SK-N-SH treated with all-trans-retinoic acid at 6 μM for 48 hours (cell line): ENCODE measurements at regions not wholly inside any gene's neighbourhood (a gene's known extent, or its start where the extent isn't known, plus 50 kb on each side); places are given as distances from the start of the nearest gene placed in this dataset.

Source experiments
- ARNTL ChIP-seq: fragments of 450-650 bp; formaldehyde crosslinking; IDR thresholded peaks from 2 replicates; pipeline ENCODE4 v1.5.0; 2020; ENCODE audit warnings: low read depth, mild to moderate bottlenecking, moderate library complexity, borderline replicate concordance
- BACH2 ChIP-seq: fragments of 250-450 bp; sonication (Bioruptor Pico); IDR thresholded peaks from 2 replicates; pipeline ENCODE4 v1.9.0; 2021; ENCODE audit warnings: mild to moderate bottlenecking, borderline replicate concordance
- CREB5 ChIP-seq: fragments of 250-450 bp; sonication (Bioruptor Pico); IDR thresholded peaks from 2 replicates; pipeline ENCODE4 v1.5.1; 2020; ENCODE audit warnings: low read depth, mild to moderate bottlenecking, moderate library complexity
- ESRRG ChIP-seq: fragments of 250-450 bp; sonication (Bioruptor Pico); IDR thresholded peaks from 2 replicates; pipeline ENCODE4 v1.6.1; 2021; ENCODE audit warnings: mild to moderate bottlenecking
- ZFP30 ChIP-seq: fragments of 450-650 bp; formaldehyde crosslinking; IDR thresholded peaks from 2 replicates; pipeline ENCODE4 v1.5.0; 2022; ENCODE audit warnings: mild to moderate bottlenecking, moderate library complexity

DNA sequence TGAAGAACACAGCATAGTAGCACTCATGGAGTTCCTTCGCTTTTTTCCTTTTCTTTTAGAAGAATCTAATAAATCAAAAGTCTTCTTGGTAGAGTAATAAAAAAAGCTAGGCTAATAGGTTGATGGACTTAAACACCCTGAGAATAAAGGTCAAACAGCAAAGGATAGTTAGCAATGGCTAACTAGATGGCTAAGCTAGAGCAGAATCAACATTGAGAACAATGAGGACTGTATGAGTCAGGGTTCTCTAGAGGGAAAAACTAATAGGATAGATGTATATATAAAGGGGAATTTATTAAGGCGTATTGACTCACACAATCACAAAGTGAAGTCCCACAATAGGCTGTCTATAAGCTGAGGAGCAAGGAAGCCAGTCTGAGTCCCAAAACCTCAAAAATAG lies 550.9 kb downstream of the GLUD2 start:
- TF ChIP-seq ARNTL (CRISPR knock-in tag) (no peak), BACH2 (no peak), ESRRG (CRISPR knock-in tag) (no peak), ZFP30 (CRISPR knock-in tag) (no peak), CREB5 (no peak)
